ENCODE measurements at regions not wholly inside any gene's neighbourhood (a gene's known extent, or its start where the extent isn't known, plus 50 kb on each side); places are given as distances from the start of the nearest gene placed in this dataset.
A peak's percentile ranks its signal among the peaks of the same experiment; 100 is the strongest.

GRCh38 chr13:71935166-71935840, 68.3 kb upstream of the DACH1 start:
- CTCF ChIA-PET, result no interaction called here

GRCh38 chr13:71924931-71925330, 57.9 kb upstream of the DACH1 start:
- Histone ChIP-seq H3K27ac (ENCODE audit: low read depth in 2 of 2, low read length in 1 of 2) (no peak overlapping the region), H4K20me1 (ENCODE audit: insufficient read depth) (no peaks in the 10 kb centered on the region), H3K9ac (no peak overlapping the region), H3K9me3 (no peaks in the 10 kb centered on the region), H3K4me2 (no peak overlapping the region), H3K9me2 (no peaks in the 10 kb centered on the region), H3K36me3 (replicated peaks in 1 of 2; ENCODE audit: control insufficient read depth in 1 of 2, insufficient read depth in 2 of 2, low read length in 1 of 2) (no peaks in the 10 kb centered on the region), H3K27me3 (ENCODE audit: insufficient read depth) (no peaks in the 10 kb centered on the region), H3K4me3 (ENCODE audit: low read depth in 2 of 2, low read length in 1 of 2) (no peak overlapping the region), H3K79me2 (ENCODE audit: insufficient read depth) (no peaks in the 10 kb centered on the region), H3F3A (replicated peaks; ENCODE audit: insufficient read depth) (no peaks in the 10 kb centered on the region), H2AFZ (ENCODE audit: low read depth) (no peak overlapping the region), H3K4me1 (ENCODE audit: control insufficient read depth in 1 of 2, insufficient read depth in 2 of 2, low read depth in 1 of 2, low read length in 1 of 2) (no peaks in the 10 kb centered on the region)
- WGBS (ENCODE audit: low lambda C conversion rate), result 80% methylated on average over 2 of the region's 2 CpGs
- ChIA-PET CTCF (no interaction called here), POLR2A (no interaction called here)
- TF ChIP-seq USF2 (IDR thresholded peaks at IDR 0.05; ENCODE audit: borderline replicate concordance, low read depth, low read length) (no peak), FOXM1 (IDR thresholded peaks at IDR 0.05; ENCODE audit: low read depth) (no peak), RCOR1 (IDR thresholded peaks at IDR 0.05; ENCODE audit: low read length) (no peak), MAX (IDR thresholded peaks at IDR 0.05; ENCODE audit: low read depth) (no peak), EP300 (IDR thresholded peaks at IDR 0.05; ENCODE audit: borderline replicate concordance in 1 of 2, low read depth in 1 of 2, low read length in 1 of 2) (no peak)
- no peak for DNase-seq

More at GRCh38 chr13:71935166-71935840, 68.3 kb upstream of the DACH1 start:
- Histone ChIP-seq H3K4me2 (no peak overlapping the region), H3K9me3 (no peaks in the 10 kb centered on the region), H2AFZ (ENCODE audit: low read depth) (no peak overlapping the region), H3K4me1 (ENCODE audit: control insufficient read depth in 1 of 2, insufficient read depth in 2 of 2, low read depth in 1 of 2, low read length in 1 of 2) (no peaks in the 10 kb centered on the region; a peak in 1 of 4 replicates), H3K27me3 (ENCODE audit: insufficient read depth) (no peaks in the 10 kb centered on the region), H4K20me1 (ENCODE audit: insufficient read depth) (no peaks in the 10 kb centered on the region), H3K4me3 (ENCODE audit: low read depth in 2 of 2, low read length in 1 of 2) (no peak overlapping the region), H3K27ac (ENCODE audit: low read depth in 2 of 2, low read length in 1 of 2) (no peak overlapping the region), H3K9ac (no peak overlapping the region), H3K36me3 (replicated peaks in 1 of 2; ENCODE audit: control insufficient read depth in 1 of 2, insufficient read depth in 2 of 2, low read length in 1 of 2) (no peaks in the 10 kb centered on the region), H3F3A (replicated peaks; ENCODE audit: insufficient read depth) (no peaks in the 10 kb centered on the region), H3K79me2 (ENCODE audit: insufficient read depth) (no peaks in the 10 kb centered on the region), H3K9me2 (no peaks in the 10 kb centered on the region)
- 0 out of 2 replicates have a peak, but pooled peaks have one; percentile 15 for TF ChIP-seq TCF12 (IDR thresholded peaks at IDR 0.05)
- no peak for TF ChIP-seq ZBTB33 (IDR thresholded peaks at IDR 0.05; ENCODE audit: borderline replicate concordance, low read depth)
- 65% methylated on average over 4 of the region's 4 CpGs for WGBS (ENCODE audit: low lambda C conversion rate)
- DNase-seq, result peak; percentile 11
- POLR2A ChIA-PET, result no interaction called here

- Histone ChIP-seq H3K27me3 (ENCODE audit: insufficient read depth) (no peaks in the 10 kb centered on the region), H3K4me2 (no peak overlapping the region), H3K79me2 (ENCODE audit: insufficient read depth) (no peaks in the 10 kb centered on the region), H3K9me3 (no peaks in the 10 kb centered on the region), H4K20me1 (ENCODE audit: insufficient read depth) (no peaks in the 10 kb centered on the region), H2AFZ (ENCODE audit: low read depth) (no peak overlapping the region), H3K9me2 (no peaks in the 10 kb centered on the region), H3K4me3 (ENCODE audit: low read depth in 2 of 2, low read length in 1 of 2) (no peak overlapping the region), H3K4me1 (ENCODE audit: control insufficient read depth in 1 of 2, insufficient read depth in 2 of 2, low read depth in 1 of 2, low read length in 1 of 2) (no peaks in the 10 kb centered on the region; a peak in 1 of 4 replicates), H3F3A (replicated peaks; ENCODE audit: insufficient read depth) (no peaks in the 10 kb centered on the region), H3K9ac (no peak overlapping the region), H3K27ac (ENCODE audit: low read depth in 2 of 2, low read length in 1 of 2) (no peak overlapping the region), H3K36me3 (replicated peaks in 1 of 2; ENCODE audit: control insufficient read depth in 1 of 2, insufficient read depth in 2 of 2, low read length in 1 of 2) (no peaks in the 10 kb centered on the region)
- CTCF ChIA-PET, result interaction anchor here (1.3 kb wide), 1 partner anchor 961 kb away, joined by 3 read pairs; no protein-coding TSS in a partner anchor
- WGBS (ENCODE audit: low lambda C conversion rate), result 67% methylated on average over 1 of the region's 1 CpG
- no peak for DNase-seq
- POLR2A ChIA-PET, result no interaction called here
- no peak for TF ChIP-seq CHD2 (IDR thresholded peaks at IDR 0.05; ENCODE audit: low read length, partially characterized antibody)
- no peak for TF ChIP-seq RAD21 (IDR thresholded peaks at IDR 0.05; ENCODE audit: low read length)
- no peak for TF ChIP-seq REST (IDR thresholded peaks at IDR 0.05; ENCODE audit: low read depth, low read length)
- TF ChIP-seq CTCF (IDR thresholded peaks at IDR 0.05), result no peak
- no peak for TF ChIP-seq JUND (IDR thresholded peaks at IDR 0.05)
- no peak for TF ChIP-seq RFX5 (IDR thresholded peaks at IDR 0.05; ENCODE audit: low read length)
Measured at GRCh38 chr13:71922194-71922593, 55.2 kb upstream of the DACH1 start.

Data from SK-N-SH (cell line).